K562 (cell line): ENCODE measurements at regions not wholly inside any gene's neighbourhood (a gene's known extent, or its start where the extent isn't known, plus 50 kb on each side); places are given as distances from the start of the nearest gene placed in this dataset.

Experiments
- ATAC-seq: fragments of 200-7000 bp; cut with Tn5 transposase; 3 replicates; pipeline ENCODE4 v1.9.1; 2020; ENCODE audit warnings: moderate library complexity
- BruUV-seq: library from RNA; stranded (reverse); fragments of 400-500 nt; replicated peaks from 2 replicates; lab custom pipeline; 2021; lab: Mats Ljungman, UMichigan
- CTCF ChIA-PET: fragments of 300-600 bp; formaldehyde crosslinking; extraction: SDS; loops from one replicate; lab custom pipeline; 2021; ENCODE audit warnings: low intra/inter-chr PET ratio; lab: Yijun Ruan, JAX
- POLR2A ChIA-PET: fragments of 300-600, 350-650 bp; sonication (Branson Sonifier 250); formaldehyde crosslinking; extraction: SDS; loops from one replicate; lab custom pipeline; 2021; ENCODE audit warnings: antibody characterized with exemption, inconsistent platforms; lab: Yijun Ruan, JAX
- DNase-seq, 4 experiments: peaks; one replicate each; pipeline versions ENCODE4 v3.0.0 to v3.0.0-alpha.2; 2011 to 2018; ENCODE audit warnings: low spot score in 3 of 4, mixed read lengths in 3 of 4; ENCODE audit errors: extremely low read depth in 1 of 4
- FAIRE-seq: peaks from 2 replicates; lab custom pipeline; 2011; peaks lifted over from hg19 to GRCh38; lab: Jason Lieb, UNC
- H2AFZ ChIP-seq: 2 replicates; pipeline ENCODE4 v1.6.0; 2011; ENCODE audit warnings: low read depth, low read length, control low read depth, inconsistent platforms
- H3K27ac ChIP-seq: fragments of 200-600 bp; 3 replicates; pipeline ENCODE4 v1.8.0; 2011; ENCODE audit warnings: low read depth, mild to moderate bottlenecking, control low read depth, inconsistent platforms, low read length, moderate library complexity, mixed read lengths; ENCODE audit errors: extremely low read depth
- H3K27me3 ChIP-seq, 2 experiments: fragments of 300-600 bp in 1 of 2; 2 replicates in 1 of 2; 3 replicates in 1 of 2; pipeline versions ENCODE4 v1.6.0 to v1.8.0; 2011; ENCODE audit warnings: inconsistent platforms in 2 of 2, low read length in 2 of 2, mild to moderate bottlenecking in 1 of 2, mixed read lengths in 1 of 2, moderate library complexity in 1 of 2; ENCODE audit not compliant: control insufficient read depth in 2 of 2, insufficient read depth in 2 of 2
- H3K36me3 ChIP-seq: fragments of 300-600 bp; 3 replicates; pipeline ENCODE4 v1.8.0; 2011; ENCODE audit warnings: mild to moderate bottlenecking, low read length, inconsistent platforms; ENCODE audit not compliant: control insufficient read depth, insufficient read depth
- H3K4me1 ChIP-seq, 2 experiments: fragments of 200-600 bp in 1 of 2; replicated peaks in 1 of 2; 2 replicates in 1 of 2; 3 replicates in 1 of 2; pipeline versions ENCODE4 v1.5.1 to v1.8.0; 2011; ENCODE audit warnings: inconsistent platforms in 2 of 2, low read length in 2 of 2, mild to moderate bottlenecking in 1 of 2, mixed read lengths in 1 of 2, moderate library complexity in 1 of 2; ENCODE audit not compliant: control insufficient read depth in 2 of 2, insufficient read depth in 2 of 2
- H3K4me2 ChIP-seq: 2 replicates; pipeline ENCODE4 v1.6.1; 2011; ENCODE audit warnings: low read length, control low read depth, inconsistent platforms, mixed read lengths; ENCODE audit not compliant: insufficient read depth
- H3K4me3 ChIP-seq: fragments of 200-600 bp; sonication (generic), shearing (Covaris generic); 2 replicates; pipeline ENCODE4 v1.5.1; 2016; ENCODE audit warnings: control low read depth, inconsistent platforms
- H3K79me2 ChIP-seq: fragments of 200-600 bp; 3 replicates; pipeline ENCODE4 v1.8.0; 2011; ENCODE audit warnings: low read length, inconsistent platforms; ENCODE audit not compliant: control insufficient read depth, insufficient read depth
- H3K9ac ChIP-seq, 2 experiments: 2 replicates each; pipeline versions ENCODE4 v1.6.0 to v1.6.1; 2011; ENCODE audit warnings: low read depth in 2 of 2, low read length in 2 of 2, control low read depth in 1 of 2, inconsistent platforms in 1 of 2, mild to moderate bottlenecking in 1 of 2, mixed read lengths in 1 of 2; ENCODE audit not compliant: insufficient read depth in 1 of 2
- H3K9me1 ChIP-seq: one replicate; pipeline ENCODE4 v1.6.0; 2011; ENCODE audit warnings: inconsistent platforms, mild to moderate bottlenecking, low read length, moderate library complexity; ENCODE audit not compliant: control insufficient read depth, insufficient read depth
- H3K9me3 ChIP-seq: replicated peaks from 2 replicates; pipeline ENCODE4 v1.5.1; 2011; ENCODE audit warnings: low read depth, low read length, inconsistent platforms; ENCODE audit not compliant: control insufficient read depth, insufficient read depth
- H4K20me1 ChIP-seq: replicated peaks from 2 replicates; pipeline ENCODE4 v1.6.1; 2011; ENCODE audit warnings: low read length, inconsistent platforms, mixed read lengths; ENCODE audit not compliant: control insufficient read depth, insufficient read depth
- ARID4B ChIP-seq: sonication (generic); formaldehyde crosslinking; IDR thresholded peaks from 2 replicates; pipeline ENCODE4 v1.8.0; 2022; ENCODE audit warnings: mild to moderate bottlenecking, missing genetic modification reagents
- CEBPG ChIP-seq, 3 experiments: fragments of 200-800 bp in 1 of 3; sonication (Bioruptor generic) in 1 of 3; sonication (generic) in 1 of 3; formaldehyde crosslinking in 1 of 3; IDR thresholded peaks in 2 of 3; conservative IDR thresholded peaks in 1 of 3; 2 replicates each; pipeline versions ENCODE4 v1.6.1 to v1.8.0; 2016 to 2022; ENCODE audit warnings: missing compliant biosample characterization in 2 of 3, missing genetic modification characterization in 2 of 3, mild to moderate bottlenecking in 1 of 3, missing genetic modification reagents in 1 of 3
- KLF1 ChIP-seq: fragments of 450-650 bp; IDR thresholded peaks from 2 replicates; pipeline ENCODE4 v1.6.1; 2016; ENCODE audit warnings: missing genetic modification characterization, missing compliant biosample characterization
- PKNOX1 ChIP-seq: fragments of 450-650 bp; IDR thresholded peaks from 2 replicates; pipeline ENCODE4 v1.6.1; 2016
- RBM39 ChIP-seq: fragments of 200-400 bp; formaldehyde crosslinking; optimal IDR thresholded peaks from 2 replicates; pipeline ENCODE3; 2018; ENCODE audit warnings: low read depth, low read length
- SFPQ ChIP-seq: fragments of 200-400 bp; formaldehyde crosslinking; IDR thresholded peaks from 2 replicates; pipeline ENCODE4 v1.6.1; 2017; ENCODE audit warnings: mild to moderate bottlenecking, low read depth, low read length, moderate library complexity
- SREBF1 ChIP-seq: fragments of 150-350 bp; IDR thresholded peaks from 2 replicates; pipeline ENCODE4 v1.6.1; 2014; ENCODE audit warnings: antibody characterized with exemption, low read depth, low read length, borderline replicate concordance
- SRSF1 ChIP-seq: fragments of 200-400 bp; formaldehyde crosslinking; IDR thresholded peaks from 2 replicates; pipeline ENCODE4 v1.6.1; 2017; ENCODE audit warnings: mild to moderate bottlenecking, low read depth, low read length, moderate library complexity
- TEAD2 ChIP-seq: fragments of 450-650 bp; IDR thresholded peaks from 2 replicates; pipeline ENCODE4 v1.6.1; 2016; ENCODE audit warnings: missing genetic modification characterization, control low read depth, missing compliant biosample characterization
- ZEB2 ChIP-seq: fragments of 450-650 bp; IDR thresholded peaks from 2 replicates; pipeline ENCODE4 v1.6.1; 2016
- ZNF217 ChIP-seq: sonication (generic); formaldehyde crosslinking; IDR thresholded peaks from 2 replicates; pipeline ENCODE4 v1.8.0; 2022; ENCODE audit warnings: mild to moderate bottlenecking, missing genetic modification reagents
- ZNF316 ChIP-seq: fragments of 450-650 bp; IDR thresholded peaks from 2 replicates; pipeline ENCODE4 v1.6.1; 2016
- ZNF778 ChIP-seq: fragments of 450-650 bp; formaldehyde crosslinking; IDR thresholded peaks from 2 replicates; pipeline ENCODE4 v1.4.0; 2020; ENCODE audit warnings: mild to moderate bottlenecking, moderate library complexity
- ZSCAN29 ChIP-seq: fragments of 450-650 bp; IDR thresholded peaks from 2 replicates; pipeline ENCODE4 v1.6.1; 2017
- WGBS: fragments of 100-300 bp; shearing (Covaris generic); methylation state at CpG from one replicate; pipeline ENCODE4 v1.1.6; 2016; ENCODE audit warnings: low coverage, mixed read lengths; ENCODE audit not compliant: insufficient coverage; ENCODE audit errors: missing lambda C conversion rate; 5-methylcytosine and 5-hydroxymethylcytosine counted together
- in situ Hi-C: fragments of 300-500 bp; cut with MboI; formaldehyde crosslinking; loops from 4 replicates; pipeline ENCODE4 v1.15.0; 2018; ENCODE audit warnings: inconsistent platforms, mixed read lengths
- intact Hi-C: fragments of 100-400 bp; cut with micrococcal nuclease; formaldehyde crosslinking; loops from 2 replicates; pipeline ENCODE4 v1.14.2; 2022

- TF ChIP-seq SFPQ = no peak
- TF ChIP-seq ZNF316 = no peak
- no peak for TF ChIP-seq ZNF217 (CRISPR knock-in tag)
- TF ChIP-seq ZEB2 = no peak
Measured at GRCh38 chr6:165733489-165733791, 70.4 kb upstream of the PDE10A start (continued).

GRCh38 chr6:165732696-165733488 is 69.9 kb upstream of the PDE10A start:
- Histone ChIP-seq H3K36me3 (no peaks in the 10 kb centered on the region), H3K9me3 (no peaks in the 10 kb centered on the region), H2AFZ (no peak overlapping the region), H3K9ac (no peak overlapping the region), H3K4me1 (no peaks in the 10 kb centered on the region), H3K79me2 (no peaks in the 10 kb centered on the region), H4K20me1 (no peaks in the 10 kb centered on the region), H3K9me1 (no peaks in the 10 kb centered on the region), H3K4me2 (no peak overlapping the region), H3K27ac (no peak overlapping the region), H3K27me3 (peaks cover 0 to 11% of the 10 kb centered on the region in 2 experiments; a peak in 1 of 5 replicates), H3K4me3 (no peak overlapping the region)
- ChIA-PET CTCF (no interaction called here), POLR2A (no interaction called here)
- under 1% methylated on average over 15 of the region's 15 CpGs for WGBS
- DNase-seq (no peak), FAIRE-seq (no peak), ATAC-seq (no peak)
- in situ Hi-C loops (no loop called here), intact Hi-C loops (no loop called here)
- no TSS peak for BruUV-seq
- no peak for TF ChIP-seq SRSF1
- TF ChIP-seq TEAD2 = no peak
- no peak for TF ChIP-seq ZSCAN29
- TF ChIP-seq SREBF1 = no peak
- TF ChIP-seq CEBPG (CRISPR knock-in tag; IDR thresholded peaks at IDR 0.05) = no peak
- no peak for TF ChIP-seq CEBPG (tag; conservative IDR thresholded peaks at IDR 0.05 in 1 of 2, IDR thresholded peaks at IDR 0.05 in 1 of 2)
- TF ChIP-seq KLF1 (tag) = no peak
- TF ChIP-seq ARID4B (CRISPR knock-in tag) = no peak
- no peak for TF ChIP-seq RBM39
- TF ChIP-seq PKNOX1 = no peak
- no peak for TF ChIP-seq ZEB2
- no peak for TF ChIP-seq ZNF778 (CRISPR knock-in tag)
